ENCODE measurements at regions not wholly inside any gene's neighbourhood (a gene's known extent, or its start where the extent isn't known, plus 50 kb on each side); places are given as distances from the start of the nearest gene placed in this dataset.

- TF ChIP-seq NFIC (IDR thresholded peaks at IDR 0.05) = no peak
- no peak for TF ChIP-seq CREB1 (IDR thresholded peaks at IDR 0.05; ENCODE audit: low read depth)
- TF ChIP-seq MAX (IDR thresholded peaks at IDR 0.05) = no peak
- TF ChIP-seq USF1 (IDR thresholded peaks at IDR 0.05) = no peak
- TF ChIP-seq ZBTB7A (IDR thresholded peaks at IDR 0.05; ENCODE audit: low read depth) = no peak
- TF ChIP-seq YY1 (IDR thresholded peaks at IDR 0.05; ENCODE audit: low read depth) = no peak
- TF ChIP-seq EP300 (IDR thresholded peaks at IDR 0.05; ENCODE audit: borderline replicate concordance) = no peak
- no peak for TF ChIP-seq TEAD4 (IDR thresholded peaks at IDR 0.05)
- TF ChIP-seq CEBPB (IDR thresholded peaks at IDR 0.05) = no peak
- TF ChIP-seq TCF12 (IDR thresholded peaks at IDR 0.05; ENCODE audit: low read depth) = no peak
- no peak for TF ChIP-seq EGR1 (IDR thresholded peaks at IDR 0.05)
- TF ChIP-seq FOXM1 (IDR thresholded peaks at IDR 0.05; ENCODE audit: borderline replicate concordance, low read depth) = no peak
Observed at GRCh38 chr5:27220752-27221151, 182.4 kb upstream of the CDH9 start.

- no peak for TF ChIP-seq EP300 (IDR thresholded peaks at IDR 0.05; ENCODE audit: borderline replicate concordance)
Observed at GRCh38 chr5:27217977-27218376, 179.6 kb upstream of the CDH9 start.

GRCh38 chr5:27217155-27217956, 179.0 kb upstream of the CDH9 start:
- TF ChIP-seq ZBTB7A (IDR thresholded peaks at IDR 0.05; ENCODE audit: low read depth) = no peak
- TF ChIP-seq EGR1 (IDR thresholded peaks at IDR 0.05) = no peak
- TF ChIP-seq TEAD4 (IDR thresholded peaks at IDR 0.05) = peak; percentile 72; the same call in 1 of the 2 replicates
- TF ChIP-seq EP300 (IDR thresholded peaks at IDR 0.05; ENCODE audit: borderline replicate concordance) = 0 out of 2 replicates have a peak, but pooled peaks have one; percentile 46

- TF ChIP-seq REST (IDR thresholded peaks at IDR 0.05; ENCODE audit: low read depth) (no peak), CEBPB (IDR thresholded peaks at IDR 0.05) (no peak), ZBTB7A (IDR thresholded peaks at IDR 0.05; ENCODE audit: low read depth) (no peak), MAX (IDR thresholded peaks at IDR 0.05) (no peak), EP300 (IDR thresholded peaks at IDR 0.05; ENCODE audit: borderline replicate concordance) (no peak), EGR1 (IDR thresholded peaks at IDR 0.05) (no peak), TEAD4 (IDR thresholded peaks at IDR 0.05) (no peak), TCF12 (IDR thresholded peaks at IDR 0.05; ENCODE audit: low read depth) (no peak)
Observed at GRCh38 chr5:27216367-27216950, 178.1 kb upstream of the CDH9 start.

GRCh38 chr5:27208051-27208450, 169.7 kb upstream of the CDH9 start:
- TF ChIP-seq CREB1 (IDR thresholded peaks at IDR 0.05; ENCODE audit: low read depth) (no peak), YY1 (IDR thresholded peaks at IDR 0.05; ENCODE audit: low read depth) (no peak), ZBTB7A (IDR thresholded peaks at IDR 0.05; ENCODE audit: low read depth) (no peak), REST (IDR thresholded peaks at IDR 0.05; ENCODE audit: low read depth) (no peak), EGR1 (IDR thresholded peaks at IDR 0.05) (no peak), CEBPB (IDR thresholded peaks at IDR 0.05) (no peak), TEAD4 (IDR thresholded peaks at IDR 0.05) (no peak), EP300 (IDR thresholded peaks at IDR 0.05; ENCODE audit: borderline replicate concordance) (no peak), NFIC (IDR thresholded peaks at IDR 0.05) (no peak), TCF12 (IDR thresholded peaks at IDR 0.05; ENCODE audit: low read depth) (no peak), FOXM1 (IDR thresholded peaks at IDR 0.05; ENCODE audit: borderline replicate concordance, low read depth) (no peak), MAX (IDR thresholded peaks at IDR 0.05) (no peak), TAF1 (IDR thresholded peaks at IDR 0.05; ENCODE audit: low read depth) (no peak), USF1 (IDR thresholded peaks at IDR 0.05) (no peak), RAD21 (IDR thresholded peaks at IDR 0.05; ENCODE audit: low read depth) (no peak)

Measured in Ishikawa (cell line).